ENCODE measurements at regions not wholly inside any gene's neighbourhood (a gene's known extent, or its start where the extent isn't known, plus 50 kb on each side); places are given as distances from the start of the nearest gene placed in this dataset.

- no peak for TF ChIP-seq ZBTB33 (IDR thresholded peaks at IDR 0.05)
- TF ChIP-seq EGR1 (IDR thresholded peaks at IDR 0.05; ENCODE audit: low read depth in 2 of 2), result no peak
- no peak for TF ChIP-seq SP1 (IDR thresholded peaks at IDR 0.05)
- TF ChIP-seq ATF3 (IDR thresholded peaks at IDR 0.05), result no peak
- no peak for TF ChIP-seq HNF4G (IDR thresholded peaks at IDR 0.05)
- no peak for TF ChIP-seq HNF4A (conservative IDR thresholded peaks at IDR 0.05)
- TF ChIP-seq NR2F2 (IDR thresholded peaks at IDR 0.05), result no peak
Measured at GRCh38 chr5:60257596-60258271, 364.2 kb upstream of the PDE4D start (continued).

- WGBS, result 88% methylated on average over 2 of the region's 2 CpGs
- Histone ChIP-seq H3K4me1 (ENCODE audit: control insufficient read depth in 4 of 4, insufficient read depth in 4 of 4, low read length in 3 of 4) (no peaks in the 10 kb centered on the region), H3K36me3 (ENCODE audit: control insufficient read depth in 4 of 4, insufficient read depth in 3 of 4, low read depth in 1 of 4, low read length in 3 of 4) (no peaks in the 10 kb centered on the region), H3K27ac (ENCODE audit: low read depth in 1 of 2, low read length in 2 of 2) (no peak overlapping the region), H3K9me3 (ENCODE audit: control insufficient read depth in 4 of 4, low read length in 3 of 4) (no peaks in the 10 kb centered on the region), H3K9ac (ENCODE audit: low read depth in 1 of 2, low read length in 2 of 2) (no peak overlapping the region), H3K27me3 (ENCODE audit: control insufficient read depth in 4 of 4, insufficient read depth in 4 of 4, low read length in 3 of 4) (no peaks in the 10 kb centered on the region), H3K4me3 (ENCODE audit: low read depth in 1 of 3, low read length in 3 of 3) (no peak overlapping the region)
- no peak for TF ChIP-seq YY1 (IDR thresholded peaks at IDR 0.05)
- TF ChIP-seq JUND (IDR thresholded peaks at IDR 0.05), result no peak
- TF ChIP-seq ATF3 (IDR thresholded peaks at IDR 0.05), result no peak
- TF ChIP-seq HNF4G (IDR thresholded peaks at IDR 0.05), result no peak
- no peak for TF ChIP-seq REST (IDR thresholded peaks at IDR 0.05)
- no peak for DNase-seq (ENCODE audit: low spot score)
Measured at GRCh38 chr5:60256546-60256945, 363.0 kb upstream of the PDE4D start.

GRCh38 chr5:60248901-60249300 lies 355.4 kb upstream of the PDE4D start:
- Histone ChIP-seq H3K4me1 (ENCODE audit: control insufficient read depth in 4 of 4, insufficient read depth in 4 of 4, low read length in 3 of 4) (no peaks in the 10 kb centered on the region), H3K27me3 (ENCODE audit: control insufficient read depth in 4 of 4, insufficient read depth in 4 of 4, low read length in 3 of 4) (no peaks in the 10 kb centered on the region), H3K9ac (ENCODE audit: low read depth in 1 of 2, low read length in 2 of 2) (no peak overlapping the region), H3K36me3 (ENCODE audit: control insufficient read depth in 4 of 4, insufficient read depth in 3 of 4, low read depth in 1 of 4, low read length in 3 of 4) (no peaks in the 10 kb centered on the region), H3K9me3 (ENCODE audit: control insufficient read depth in 4 of 4, low read length in 3 of 4) (no peaks in the 10 kb centered on the region), H3K27ac (ENCODE audit: low read depth in 1 of 2, low read length in 2 of 2) (no peak overlapping the region), H3K4me3 (ENCODE audit: low read depth in 1 of 3, low read length in 3 of 3) (no peak overlapping the region)
- DNase-seq (ENCODE audit: low spot score), result no peak
- 76% methylated on average over 1 of the region's 1 CpG for WGBS
- TF ChIP-seq HNF4G (IDR thresholded peaks at IDR 0.05) (no peak), GABPA (IDR thresholded peaks at IDR 0.05 in 1 of 2, conservative IDR thresholded peaks at IDR 0.05 in 1 of 2) (no peak), TAF1 (conservative IDR thresholded peaks at IDR 0.05) (no peak), SP1 (IDR thresholded peaks at IDR 0.05) (no peak), ZBTB33 (IDR thresholded peaks at IDR 0.05) (no peak), RAD21 (IDR thresholded peaks at IDR 0.05) (no peak), FOXA1 (IDR thresholded peaks at IDR 0.05) (no peak), FOXA2 (IDR thresholded peaks at IDR 0.05) (no peak), NR2F2 (IDR thresholded peaks at IDR 0.05) (no peak), RXRA (IDR thresholded peaks at IDR 0.05) (no peak), HNF4A (conservative IDR thresholded peaks at IDR 0.05) (no peak), REST (IDR thresholded peaks at IDR 0.05) (no peak)

Data from liver (tissue), 7 donors.